ENCODE measurements at regions not wholly inside any gene's neighbourhood (a gene's known extent, or its start where the extent isn't known, plus 50 kb on each side); places are given as distances from the start of the nearest gene placed in this dataset.

- DNase-seq: no peak
- Histone ChIP-seq H3K9me3 (peaks cover 0 to 5% (median 0%) of the 10 kb centered on the region in 4 donors), H3K27ac (no peak overlapping the region), H3K27me3 (no peaks in the 10 kb centered on the region), H3K36me3 (no peaks in the 10 kb centered on the region), H3K4me3 (no peak overlapping the region), H3K4me1 (no peaks in the 10 kb centered on the region)
- TF ChIP-seq POLR2A (IDR thresholded peaks at IDR 0.05) (no peak), CTCF (IDR thresholded peaks at IDR 0.05) (no peak)
Observed at GRCh38 chr3:150076443-150076842, 105.7 kb upstream of the PFN2 start.

- no peak for DNase-seq
- no peak overlapping the region for H3K27ac ChIP-seq
- H3K9me3 ChIP-seq: peaks cover 0 to 5% (median 0%) of the 10 kb centered on the region in 4 donors
- TF ChIP-seq POLR2A (IDR thresholded peaks at IDR 0.05): no peak
- no peak for TF ChIP-seq CTCF (IDR thresholded peaks at IDR 0.05)
- no peaks in the 10 kb centered on the region for H3K4me1 ChIP-seq
- H3K36me3 ChIP-seq: no peaks in the 10 kb centered on the region
- H3K4me3 ChIP-seq: no peak overlapping the region
- H3K27me3 ChIP-seq: no peaks in the 10 kb centered on the region
Observed at GRCh38 chr3:150075417-150075865, 104.7 kb upstream of the PFN2 start.

- no peaks in the 10 kb centered on the region for H3K4me1 ChIP-seq
- peaks cover 0 to 5% (median 0%) of the 10 kb centered on the region in 4 donors for H3K9me3 ChIP-seq
- TF ChIP-seq CTCF (IDR thresholded peaks at IDR 0.05) (no peak), POLR2A (IDR thresholded peaks at IDR 0.05) (no peak)
- no peaks in the 10 kb centered on the region for H3K27me3 ChIP-seq
- DNase-seq: no peak
- H3K36me3 ChIP-seq: no peaks in the 10 kb centered on the region
- H3K27ac ChIP-seq: no peak overlapping the region
- no peak overlapping the region for H3K4me3 ChIP-seq
Observed at GRCh38 chr3:150074697-150075416, 104.2 kb upstream of the PFN2 start.

GRCh38 chr3:150074277-150074676 is 103.6 kb upstream of the PFN2 start:
- no peaks in the 10 kb centered on the region for H3K27me3 ChIP-seq
- peaks cover 0 to 5% (median 0%) of the 10 kb centered on the region in 4 donors for H3K9me3 ChIP-seq
- no peak overlapping the region for H3K4me3 ChIP-seq
- TF ChIP-seq POLR2A (IDR thresholded peaks at IDR 0.05) (no peak), CTCF (IDR thresholded peaks at IDR 0.05) (no peak)
- H3K4me1 ChIP-seq: no peaks in the 10 kb centered on the region
- H3K36me3 ChIP-seq: no peaks in the 10 kb centered on the region
- DNase-seq: no peak
- H3K27ac ChIP-seq: no peak overlapping the region

GRCh38 chr3:150073513-150073912 is 102.8 kb upstream of the PFN2 start:
- DNase-seq: no peak
- no peaks in the 10 kb centered on the region for H3K4me1 ChIP-seq
- peaks cover 0 to 5% (median 0%) of the 10 kb centered on the region in 4 donors for H3K9me3 ChIP-seq
- no peaks in the 10 kb centered on the region for H3K36me3 ChIP-seq
- TF ChIP-seq CTCF (IDR thresholded peaks at IDR 0.05) (no peak), POLR2A (IDR thresholded peaks at IDR 0.05) (no peak)
- no peak overlapping the region for H3K4me3 ChIP-seq
- no peaks in the 10 kb centered on the region for H3K27me3 ChIP-seq
- no peak overlapping the region for H3K27ac ChIP-seq
